B cell (primary cell): ENCODE measurements at regions not wholly inside any gene's neighbourhood (a gene's known extent, or its start where the extent isn't known, plus 50 kb on each side); places are given as distances from the start of the nearest gene placed in this dataset.

Experiments used
- ATAC-seq: fragments of 200-7000 bp; cut with Tn5 transposase; one replicate; pipeline ENCODE4 v1.10.0; 2021; ENCODE audit warnings: low read depth, mild to moderate bottlenecking, moderate number of reproducible peaks, moderate library complexity
- CTCF ChIA-PET: fragments of 350-600 bp; sonication (Branson Sonifier 250); formaldehyde crosslinking; loops from one replicate; lab custom pipeline; 2021; ENCODE audit warnings: antibody characterized with exemption, inconsistent platforms; lab: Charles Lee
- POLR2A ChIA-PET: fragments of 350-600 bp; sonication (Branson Sonifier 250); formaldehyde crosslinking; loops from one replicate; lab custom pipeline; 2021; ENCODE audit warnings: antibody characterized with exemption; lab: Charles Lee
- DNase-seq: peaks from one replicate; pipeline ENCODE4 v3.0.0; 2013
- H2AFZ ChIP-seq: 2 replicates; pipeline ENCODE4 v1.6.1; 2012; ENCODE audit warnings: mild to moderate bottlenecking, low read depth, low read length; ENCODE audit not compliant: insufficient read depth, poor library complexity, severe bottlenecking
- H3K27ac ChIP-seq, 2 donors: 1 replicate in 1 of 2; 2 replicates in 1 of 2; pipeline ENCODE4 v1.5.1; 2012 to 2013; ENCODE audit warnings: low read length in 2 of 2, mild to moderate bottlenecking in 2 of 2, moderate library complexity in 1 of 2
- H3K27me3 ChIP-seq, 4 experiments: fragments of 200-600 bp in 1 of 4; sonication (generic) in 1 of 4; replicated peaks in 1 of 4; 1 replicate in 2 of 4; 2 replicates in 2 of 4; pipeline versions ENCODE4 v1.6.1 to v1.7.0; 2013 to 2016; ENCODE audit warnings: low read length in 3 of 4, mild to moderate bottlenecking in 2 of 4, mixed read lengths in 1 of 4, moderate library complexity in 1 of 4; ENCODE audit not compliant: insufficient read depth in 4 of 4, control insufficient read depth in 3 of 4; ENCODE audit errors: control extremely low read depth in 1 of 4
- H3K36me3 ChIP-seq, 2 experiments: replicated peaks in 1 of 2; 1 replicate in 1 of 2; 2 replicates in 1 of 2; pipeline versions ENCODE4 v1.6.1 to v1.7.1; 2013; ENCODE audit warnings: low read length in 1 of 2; ENCODE audit not compliant: insufficient read depth in 2 of 2, control insufficient read depth in 1 of 2; ENCODE audit errors: control extremely low read depth in 1 of 2, extremely low read depth in 1 of 2
- H3K4me1 ChIP-seq, 2 donors: fragments of 200-600 bp in 1 of 2; sonication (generic) in 1 of 2; 1 replicate in 1 of 2; 2 replicates in 1 of 2; pipeline versions ENCODE4 v1.5.1 to v1.6.1; 2013 to 2017; ENCODE audit warnings: low read length in 2 of 2; ENCODE audit not compliant: control insufficient read depth in 2 of 2, insufficient read depth in 2 of 2
- H3K4me2 ChIP-seq: replicated peaks from 2 replicates; pipeline ENCODE3; 2012; ENCODE audit warnings: mild to moderate bottlenecking, low read depth, low read length; ENCODE audit not compliant: poor library complexity, severe bottlenecking
- H3K4me3 ChIP-seq, 5 experiments: fragments of 200-600 bp in 1 of 5; sonication (generic) in 1 of 5; 1 replicate in 3 of 5; 2 replicates in 2 of 5; pipeline versions ENCODE4 v1.5.1 to v1.7.0; 2011 to 2016; ENCODE audit warnings: low read length in 4 of 5, mild to moderate bottlenecking in 4 of 5, low read depth in 2 of 5, control low read depth in 1 of 5, moderate library complexity in 1 of 5; ENCODE audit not compliant: insufficient read depth in 1 of 5; ENCODE audit errors: control extremely low read depth in 1 of 5, extremely low read depth in 1 of 5
- H3K79me2 ChIP-seq: fragments of 200-600 bp; sonication (generic); one replicate; pipeline ENCODE4 v1.6.0; 2016; ENCODE audit warnings: low read length; ENCODE audit not compliant: control insufficient read depth, insufficient read depth
- H3K9ac ChIP-seq: fragments of 200-600 bp; sonication (generic); 2 replicates; pipeline ENCODE4 v1.6.1; 2017; ENCODE audit warnings: mild to moderate bottlenecking, low read length, moderate library complexity
- H3K9me3 ChIP-seq, 3 donors: one replicate each; pipeline versions ENCODE4 v1.6.1 to v1.7.1; 2013; ENCODE audit warnings: low read length in 2 of 3; ENCODE audit not compliant: control insufficient read depth in 2 of 3, insufficient read depth in 1 of 3; ENCODE audit errors: control extremely low read depth in 1 of 3
- H4K20me1 ChIP-seq: 2 replicates; pipeline ENCODE4 v1.6.0; 2012; ENCODE audit warnings: mild to moderate bottlenecking, low read length; ENCODE audit not compliant: insufficient read depth, control insufficient read depth, poor library complexity, severe bottlenecking
- H3K27ac Mint-ChIP-seq: one replicate; pipeline ENCODE4 v1.8.0; 2021; ENCODE audit warnings: mixed read lengths
- H3K27me3 Mint-ChIP-seq: one replicate; pipeline ENCODE4 v1.8.0; 2021; ENCODE audit warnings: mixed read lengths
- H3K4me1 Mint-ChIP-seq: one replicate; pipeline ENCODE4 v1.8.0; 2021; ENCODE audit warnings: mixed read lengths
- H3K4me3 Mint-ChIP-seq: one replicate; pipeline ENCODE4 v1.8.0; 2021; ENCODE audit warnings: mixed read lengths
- H3K9me3 Mint-ChIP-seq: one replicate; pipeline ENCODE4 v1.8.0; 2022; ENCODE audit warnings: mixed read lengths; ENCODE audit not compliant: insufficient read depth
- EZH2 ChIP-seq: IDR thresholded peaks from 2 replicates; pipeline ENCODE4 v1.6.1; 2012; ENCODE audit warnings: borderline replicate concordance, low read depth, mild to moderate bottlenecking, moderate library complexity, low read length; ENCODE audit not compliant: insufficient read depth, poor library complexity, severe bottlenecking
- WGBS: methylation state at CpG from one replicate; pipeline ENCODE4 v1.1.5; 2013; ENCODE audit warnings: missing lambda C conversion rate; ENCODE audit not compliant: insufficient coverage; 5-methylcytosine and 5-hydroxymethylcytosine counted together
- intact Hi-C: fragments of 100-400 bp; cut with micrococcal nuclease; formaldehyde crosslinking; loops from one replicate; pipeline ENCODE4 v1.10.0; 2022
- TF ChIP-seq, protein P1 (sequence below): fragments of 200-600 bp; IDR thresholded peaks from one replicate; pipeline ENCODE4 v1.8.0; 2022; ENCODE audit warnings: antibody characterized with exemption, mild to moderate bottlenecking

DNA sequence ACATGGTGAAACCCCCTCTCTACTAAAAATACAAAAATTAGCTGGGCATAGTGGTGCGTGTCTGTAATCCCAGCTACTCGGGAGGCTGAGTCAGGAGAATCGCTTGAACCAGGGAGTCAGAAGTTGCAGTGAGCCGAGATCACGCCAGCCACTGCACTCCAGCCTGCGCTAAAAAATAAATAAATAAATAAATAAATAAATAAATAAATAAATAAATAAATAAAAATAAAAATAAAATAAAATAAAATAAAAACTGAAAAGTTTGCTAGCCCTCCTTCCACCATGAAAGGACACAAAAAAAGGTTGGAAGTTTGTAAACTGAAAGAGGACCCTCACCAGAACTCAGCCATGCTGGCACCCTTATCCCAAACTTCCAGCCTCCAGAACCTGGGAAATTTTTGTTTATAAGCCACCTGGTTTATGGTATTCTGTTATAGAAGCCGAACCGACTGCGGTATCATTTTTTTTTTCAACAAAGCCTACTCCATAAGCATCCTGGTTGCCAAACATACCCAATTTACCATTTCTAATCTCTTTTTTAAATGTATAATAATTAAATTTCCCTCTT, 448.2 kb downstream of the SEMA3D start:
- WGBS = no CpG with 5 or more reads among the region's 9 CpGs
- no peaks in the 10 kb centered on the region for H3K4me1 Mint-ChIP-seq

DNA sequence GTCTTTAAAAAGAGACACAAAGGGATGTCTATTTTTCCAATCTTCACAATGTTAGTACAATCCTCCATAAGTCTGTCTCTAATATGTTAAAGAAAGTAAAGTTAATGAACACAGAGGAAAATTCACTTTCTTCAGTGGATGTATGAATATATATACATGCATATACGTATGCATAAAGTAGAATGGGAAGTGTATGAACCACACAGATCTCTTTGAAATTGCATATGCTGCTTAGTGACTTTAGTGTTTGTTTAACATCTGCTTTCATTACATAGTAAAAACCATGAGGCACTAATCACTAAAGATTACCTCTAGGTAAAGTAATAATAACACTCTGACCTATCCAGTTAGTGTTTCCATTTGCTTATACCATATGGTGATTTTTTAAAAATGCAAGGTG, 451.2 kb downstream of the SEMA3D start:
- no peak overlapping the region for H3K4me3 Mint-ChIP-seq
- H3K9me3 ChIP-seq = no peaks in the 10 kb centered on the region
- no peaks in the 10 kb centered on the region for H3K4me1 Mint-ChIP-seq
- no peaks in the 10 kb centered on the region for H3K36me3 ChIP-seq
- no peak overlapping the region for H3K27ac Mint-ChIP-seq
- ChIA-PET POLR2A (no interaction called here), CTCF (no interaction called here)
- no peak overlapping the region for H3K9ac ChIP-seq
- H3K27me3 ChIP-seq = no peaks in the 10 kb centered on the region
- H3K9me3 Mint-ChIP-seq = peaks cover 2% of the 10 kb centered on the region
- DNase-seq = no peak
- no peak for ATAC-seq
- no peak overlapping the region for H2AFZ ChIP-seq
- intact Hi-C loops = no loop called here
- no peaks in the 10 kb centered on the region for H3K27me3 Mint-ChIP-seq
- H4K20me1 ChIP-seq = no peaks in the 10 kb centered on the region
- no peak overlapping the region for H3K4me3 ChIP-seq
- no peak overlapping the region for H3K27ac ChIP-seq
- no peak overlapping the region for H3K4me2 ChIP-seq
- no peaks in the 10 kb centered on the region for H3K4me1 ChIP-seq
- H3K79me2 ChIP-seq = no peaks in the 10 kb centered on the region
- TF ChIP-seq, protein P1, sequence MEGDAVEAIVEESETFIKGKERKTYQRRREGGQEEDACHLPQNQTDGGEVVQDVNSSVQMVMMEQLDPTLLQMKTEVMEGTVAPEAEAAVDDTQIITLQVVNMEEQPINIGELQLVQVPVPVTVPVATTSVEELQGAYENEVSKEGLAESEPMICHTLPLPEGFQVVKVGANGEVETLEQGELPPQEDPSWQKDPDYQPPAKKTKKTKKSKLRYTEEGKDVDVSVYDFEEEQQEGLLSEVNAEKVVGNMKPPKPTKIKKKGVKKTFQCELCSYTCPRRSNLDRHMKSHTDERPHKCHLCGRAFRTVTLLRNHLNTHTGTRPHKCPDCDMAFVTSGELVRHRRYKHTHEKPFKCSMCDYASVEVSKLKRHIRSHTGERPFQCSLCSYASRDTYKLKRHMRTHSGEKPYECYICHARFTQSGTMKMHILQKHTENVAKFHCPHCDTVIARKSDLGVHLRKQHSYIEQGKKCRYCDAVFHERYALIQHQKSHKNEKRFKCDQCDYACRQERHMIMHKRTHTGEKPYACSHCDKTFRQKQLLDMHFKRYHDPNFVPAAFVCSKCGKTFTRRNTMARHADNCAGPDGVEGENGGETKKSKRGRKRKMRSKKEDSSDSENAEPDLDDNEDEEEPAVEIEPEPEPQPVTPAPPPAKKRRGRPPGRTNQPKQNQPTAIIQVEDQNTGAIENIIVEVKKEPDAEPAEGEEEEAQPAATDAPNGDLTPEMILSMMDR = no peak
- TF ChIP-seq EZH2 = no peak
- WGBS = no CpG with 5 or more reads among the region's 1 CpG

More for the DNA sequence above, 448.2 kb downstream of the SEMA3D start:
- Histone ChIP-seq H3K27ac (no peak overlapping the region), H3K4me2 (no peak overlapping the region), H2AFZ (no peak overlapping the region), H3K79me2 (no peaks in the 10 kb centered on the region), H3K4me3 (no peak overlapping the region), H3K9me3 (no peaks in the 10 kb centered on the region), H4K20me1 (no peaks in the 10 kb centered on the region), H3K9ac (no peak overlapping the region), H3K27me3 (no peaks in the 10 kb centered on the region), H3K4me1 (no peaks in the 10 kb centered on the region), H3K36me3 (no peaks in the 10 kb centered on the region)
- Mint-ChIP-seq H3K27me3 (no peaks in the 10 kb centered on the region), H3K27ac (no peak overlapping the region), H3K9me3 (peaks cover 2% of the 10 kb centered on the region), H3K4me3 (no peak overlapping the region)
- TF ChIP-seq, protein P1 = no peak
- no peak for TF ChIP-seq EZH2
- CTCF ChIA-PET = no interaction called here
- no peak for DNase-seq
- intact Hi-C loops = no loop called here
- no peak for ATAC-seq
- POLR2A ChIA-PET = no interaction called here
